Right atrium auricular region (tissue), 2 donors: ENCODE measurements at regions not wholly inside any gene's neighbourhood (a gene's known extent, or its start where the extent isn't known, plus 50 kb on each side); places are given as distances from the start of the nearest gene placed in this dataset.
"Not testable (repeated sequence)": the region's sequence is repeated elsewhere in the genome, so short reads cannot be mapped to it uniquely, and the experiment has no call there.

ENCODE experiments used
- DNase-seq: peaks from one replicate; pipeline ENCODE4 v3.0.0-alpha.2; 2019; ENCODE audit warnings: low spot score
- H3K27ac ChIP-seq, 2 donors: fragments of 200-600 bp; sonication (generic); 1 replicate in 1 of 2; 2 replicates in 1 of 2; pipeline ENCODE4 v1.5.1; 2016 to 2019
- H3K27me3 ChIP-seq, 2 donors: fragments of 200-600 bp; sonication (generic); one replicate each; pipeline versions ENCODE4 v1.5.1 to v1.6.0; 2017 to 2019
- H3K36me3 ChIP-seq: fragments of 200-600 bp; sonication (generic); one replicate; pipeline ENCODE4 v1.5.1; 2016
- H3K4me1 ChIP-seq, 2 donors: fragments of 200-600 bp; sonication (generic); one replicate each; pipeline versions ENCODE4 v1.5.1 to v1.6.0; 2017 to 2019
- H3K4me3 ChIP-seq, 2 donors: fragments of 200-600 bp; sonication (generic); 1 replicate in 1 of 2; 2 replicates in 1 of 2; pipeline ENCODE4 v1.5.1; 2017 to 2019; ENCODE audit warnings: mild to moderate bottlenecking in 1 of 2, moderate library complexity in 1 of 2
- H3K9me3 ChIP-seq, 2 donors: fragments of 200-600 bp; sonication (generic); one replicate each; pipeline ENCODE4 v1.5.1; 2019
- TF ChIP-seq, protein P1 (sequence below), 2 donors: fragments of 200-600 bp; sonication (generic); IDR thresholded peaks; one replicate each; pipeline ENCODE4 v1.5.1; 2019; ENCODE audit warnings: antibody characterized with exemption in 2 of 2

GRCh38 chr1:103274886-103275285, 166.6 kb upstream of the COL11A1 start:
- Histone ChIP-seq H3K4me3 (no peak overlapping the region), H3K9me3 (no peaks in the 10 kb centered on the region), H3K27ac (no peak overlapping the region), H3K27me3 (no peaks in the 10 kb centered on the region), H3K4me1 (no peaks in the 10 kb centered on the region), H3K36me3 (no peaks in the 10 kb centered on the region)
- no peak for DNase-seq
- TF ChIP-seq, protein P1, sequence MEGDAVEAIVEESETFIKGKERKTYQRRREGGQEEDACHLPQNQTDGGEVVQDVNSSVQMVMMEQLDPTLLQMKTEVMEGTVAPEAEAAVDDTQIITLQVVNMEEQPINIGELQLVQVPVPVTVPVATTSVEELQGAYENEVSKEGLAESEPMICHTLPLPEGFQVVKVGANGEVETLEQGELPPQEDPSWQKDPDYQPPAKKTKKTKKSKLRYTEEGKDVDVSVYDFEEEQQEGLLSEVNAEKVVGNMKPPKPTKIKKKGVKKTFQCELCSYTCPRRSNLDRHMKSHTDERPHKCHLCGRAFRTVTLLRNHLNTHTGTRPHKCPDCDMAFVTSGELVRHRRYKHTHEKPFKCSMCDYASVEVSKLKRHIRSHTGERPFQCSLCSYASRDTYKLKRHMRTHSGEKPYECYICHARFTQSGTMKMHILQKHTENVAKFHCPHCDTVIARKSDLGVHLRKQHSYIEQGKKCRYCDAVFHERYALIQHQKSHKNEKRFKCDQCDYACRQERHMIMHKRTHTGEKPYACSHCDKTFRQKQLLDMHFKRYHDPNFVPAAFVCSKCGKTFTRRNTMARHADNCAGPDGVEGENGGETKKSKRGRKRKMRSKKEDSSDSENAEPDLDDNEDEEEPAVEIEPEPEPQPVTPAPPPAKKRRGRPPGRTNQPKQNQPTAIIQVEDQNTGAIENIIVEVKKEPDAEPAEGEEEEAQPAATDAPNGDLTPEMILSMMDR (IDR thresholded peaks at IDR 0.05), result no peak

DNA sequence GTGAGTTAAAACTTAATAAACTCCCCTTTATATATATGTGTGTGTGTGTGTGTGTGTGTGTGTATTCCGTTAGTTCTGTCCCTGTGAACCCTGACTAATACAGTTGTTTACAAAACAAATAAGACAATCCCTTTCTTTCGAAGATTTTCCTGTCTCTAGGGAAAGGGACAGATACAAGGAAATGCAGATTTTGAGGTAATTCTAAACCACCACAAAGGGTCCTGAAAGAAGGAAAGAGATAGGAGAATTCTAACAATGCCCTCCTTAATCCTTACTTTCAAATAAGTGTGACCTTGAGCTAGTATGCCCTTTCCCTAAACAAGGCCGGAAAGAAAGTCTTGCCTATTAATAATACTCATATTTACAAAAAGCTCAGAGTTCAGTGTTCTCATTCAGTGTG, 164.8 kb upstream of the COL11A1 start:
- DNase-seq, result no peak
- no peaks in the 10 kb centered on the region for H3K9me3 ChIP-seq
- H3K4me3 ChIP-seq, result no peak overlapping the region
- H3K36me3 ChIP-seq, result no peaks in the 10 kb centered on the region
- TF ChIP-seq, protein P1 (IDR thresholded peaks at IDR 0.05), result no peak
- H3K27ac ChIP-seq, result no peak overlapping the region
- no peaks in the 10 kb centered on the region for H3K27me3 ChIP-seq
- H3K4me1 ChIP-seq, result no peaks in the 10 kb centered on the region

DNA sequence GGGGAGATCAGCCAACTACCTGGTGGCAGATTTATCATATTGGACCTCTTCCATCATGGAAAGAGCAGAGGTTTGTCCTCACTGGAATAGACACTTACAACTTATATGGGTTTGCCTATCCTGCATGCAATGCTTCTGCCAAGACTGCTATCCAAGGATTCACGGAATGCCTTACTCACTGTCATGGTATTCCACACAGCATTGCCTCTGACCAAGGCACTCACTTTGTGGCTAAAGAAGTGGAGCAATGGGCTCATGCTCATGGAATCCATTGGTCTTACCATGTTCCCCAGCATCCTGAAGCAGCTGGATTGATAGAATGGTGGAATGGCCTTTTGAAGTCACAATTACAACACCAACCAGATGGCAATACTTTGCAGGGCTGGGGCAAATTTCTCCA, 163.1 kb upstream of the COL11A1 start:
- not testable (repeated sequence) for H3K27me3 ChIP-seq, H3K9me3 ChIP-seq, H3K4me1 ChIP-seq, H3K4me3 ChIP-seq, H3K27ac ChIP-seq, DNase-seq, H3K36me3 ChIP-seq

DNA sequence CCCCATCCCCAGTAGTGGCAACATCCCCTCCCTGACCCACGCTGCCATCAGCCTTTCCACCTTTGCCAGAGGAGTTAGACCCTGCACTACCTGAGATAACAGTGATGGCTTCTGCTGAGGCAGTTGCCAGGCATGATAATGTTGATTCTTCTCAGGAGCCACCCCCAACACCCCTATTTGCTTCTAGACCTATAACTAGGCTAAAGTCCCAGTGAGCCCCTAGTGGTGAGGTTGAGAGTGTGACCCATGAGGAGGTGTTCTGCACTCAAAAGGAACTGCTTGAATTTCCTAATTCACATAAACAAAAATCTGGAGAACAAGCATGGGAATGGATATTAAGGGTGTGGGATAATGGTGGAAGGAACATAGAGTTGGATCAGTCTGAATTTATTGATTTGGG, 159.6 kb upstream of the COL11A1 start:
- Histone ChIP-seq H3K4me1 (no peaks in the 10 kb centered on the region), H3K4me3 (no peak overlapping the region), H3K27ac (no peak overlapping the region), H3K27me3 (no peaks in the 10 kb centered on the region), H3K9me3 (no peaks in the 10 kb centered on the region), H3K36me3 (no peaks in the 10 kb centered on the region)
- DNase-seq, result no peak
- TF ChIP-seq, protein P1 (IDR thresholded peaks at IDR 0.05), result no peak

DNA sequence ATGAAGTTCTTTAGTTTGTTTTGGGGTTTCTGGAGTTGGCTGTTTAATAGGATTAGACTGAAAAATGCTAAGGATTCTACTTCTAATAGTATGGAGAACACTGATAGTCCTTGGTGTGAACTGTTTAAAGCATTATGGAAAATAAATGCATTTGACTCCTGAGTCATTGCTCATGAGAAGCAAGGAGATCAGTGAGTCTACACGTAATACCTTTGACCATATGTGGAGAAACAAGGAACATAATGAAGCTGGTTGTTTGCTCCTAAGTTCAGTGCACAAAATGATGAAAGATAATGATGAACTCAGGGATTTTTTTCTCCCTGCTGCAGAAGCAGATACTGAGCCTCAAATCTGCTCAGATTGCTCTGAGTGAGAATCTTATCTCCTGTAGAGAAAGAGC, 158.9 kb upstream of the COL11A1 start:
- Histone ChIP-seq H3K4me1 (no peaks in the 10 kb centered on the region), H3K4me3 (no peak overlapping the region), H3K9me3 (no peaks in the 10 kb centered on the region), H3K27me3 (no peaks in the 10 kb centered on the region), H3K27ac (no peak overlapping the region), H3K36me3 (no peaks in the 10 kb centered on the region)
- TF ChIP-seq, protein P1 (IDR thresholded peaks at IDR 0.05), result no peak
- no peak for DNase-seq

GRCh38 chr1:103266036-103266435, 157.7 kb upstream of the COL11A1 start:
- DNase-seq, result no peak

More at GRCh38 chr1:103266036-103266435, 157.7 kb upstream of the COL11A1 start:
- TF ChIP-seq, protein P1 (IDR thresholded peaks at IDR 0.05), result no peak
- Histone ChIP-seq H3K4me1 (no peaks in the 10 kb centered on the region), H3K27ac (no peak overlapping the region), H3K36me3 (no peaks in the 10 kb centered on the region), H3K4me3 (no peak overlapping the region), H3K9me3 (no peaks in the 10 kb centered on the region), H3K27me3 (no peaks in the 10 kb centered on the region)
